Panc1 (cell line): ENCODE measurements at regions not wholly inside any gene's neighbourhood (a gene's known extent, or its start where the extent isn't known, plus 50 kb on each side); places are given as distances from the start of the nearest gene placed in this dataset.

Source experiments
- ATAC-seq: fragments of 200-7000 bp; cut with Tn5 transposase; 2 replicates; pipeline ENCODE4 v1.9.1; 2020; ENCODE audit warnings: mild to moderate bottlenecking, moderate library complexity
- BruUV-seq: library from RNA; stranded (reverse); fragments of 400-500 nt; replicated peaks from 2 replicates; lab custom pipeline; 2021; lab: Mats Ljungman, UMichigan
- CTCF ChIA-PET: fragments of 300-600 bp; sonication (Branson Sonifier 250); formaldehyde crosslinking; loops from one replicate; lab custom pipeline; 2022; ENCODE audit warnings: antibody characterized with exemption; lab: Charles Lee
- POLR2A ChIA-PET: fragments of 300-600 bp; sonication (Branson Sonifier 250); formaldehyde crosslinking; loops from one replicate; lab custom pipeline; 2022; ENCODE audit warnings: antibody characterized with exemption; lab: Charles Lee
- DNase-seq: peaks from one replicate; pipeline ENCODE4 v3.0.0-alpha.2; 2010; ENCODE audit warnings: low read depth, low spot score
- H3K27ac ChIP-seq: 2 replicates; pipeline ENCODE4 v1.5.1; 2011; ENCODE audit warnings: mild to moderate bottlenecking, low read length, inconsistent platforms
- H3K27me3 ChIP-seq: fragments of 200-500 bp; sonication (Bioruptor generic); 2 replicates; pipeline ENCODE4 v1.6.0; 2014; ENCODE audit warnings: low read length, inconsistent platforms; ENCODE audit not compliant: control insufficient read depth, insufficient read depth
- H3K36me3 ChIP-seq: fragments of 200-500 bp; sonication (Bioruptor generic); 2 replicates; pipeline ENCODE4 v1.5.1; 2014; ENCODE audit warnings: inconsistent platforms, mild to moderate bottlenecking, low read length, moderate library complexity; ENCODE audit not compliant: control insufficient read depth, insufficient read depth
- H3K4me1 ChIP-seq: 2 replicates; pipeline ENCODE4 v1.5.1; 2011; ENCODE audit warnings: inconsistent platforms, mild to moderate bottlenecking, low read length, moderate library complexity; ENCODE audit not compliant: control insufficient read depth, insufficient read depth
- H3K4me3 ChIP-seq, 2 experiments: 2 replicates each; pipeline ENCODE4 v1.5.1; 2011 to 2012; ENCODE audit warnings: low read depth in 2 of 2, low read length in 2 of 2, mild to moderate bottlenecking in 2 of 2, inconsistent platforms in 1 of 2, moderate library complexity in 1 of 2
- H3K9me3 ChIP-seq: fragments of 200-500 bp; sonication (Bioruptor generic); 2 replicates; pipeline ENCODE4 v1.5.1; 2014; ENCODE audit warnings: low read depth, mild to moderate bottlenecking, inconsistent platforms, low read length, moderate library complexity; ENCODE audit not compliant: control insufficient read depth, insufficient read depth
- CTCF ChIP-seq: fragments of 450-650 bp; IDR thresholded peaks from 2 replicates; pipeline ENCODE4 v1.5.1; 2017; ENCODE audit warnings: mild to moderate bottlenecking
- POLR2AphosphoS5 ChIP-seq: IDR thresholded peaks from 2 replicates; pipeline ENCODE4 v1.6.1; 2012; ENCODE audit warnings: mild to moderate bottlenecking, low read depth, low read length, moderate library complexity
- SIN3A ChIP-seq: IDR thresholded peaks from 2 replicates; pipeline ENCODE4 v1.6.1; 2012; ENCODE audit warnings: low read depth, mild to moderate bottlenecking, low read length, moderate library complexity, borderline replicate concordance; ENCODE audit not compliant: insufficient read depth
- TCF7L2 ChIP-seq: IDR thresholded peaks from 2 replicates; pipeline ENCODE4 v1.6.1; 2011; ENCODE audit warnings: mild to moderate bottlenecking, low read depth, low read length, inconsistent platforms
- in situ Hi-C: cut with HindIII; loops from 2 replicates; pipeline ENCODE4 v1.10.0; 2016; ENCODE audit warnings: low sequenced_read_pairs, low pct_unique_long_range_greater_than_20kb
- intact Hi-C: fragments of 100-400 bp; cut with micrococcal nuclease; formaldehyde crosslinking; loops from one replicate; pipeline ENCODE4 v1.10.0; 2022; ENCODE audit not compliant: unreplicated experiment
- TF ChIP-seq, protein P1 (sequence below), 2 experiments: IDR thresholded peaks; 2 replicates each; pipeline ENCODE4 v1.6.1; 2011 to 2012; ENCODE audit warnings: low read depth in 2 of 2, control low read depth in 1 of 2, low read length in 1 of 2, mild to moderate bottlenecking in 1 of 2, moderate library complexity in 1 of 2; ENCODE audit not compliant: insufficient read depth in 1 of 2

GRCh38 chr3:168730073-168730472 lies 634.3 kb upstream of the GOLIM4 start:
- no peaks in the 10 kb centered on the region for H3K36me3 ChIP-seq
- ATAC-seq (no peak), DNase-seq (no peak)
- intact Hi-C loops = no loop called here
- BruUV-seq = no TSS peak
- no peak overlapping the region for H3K27ac ChIP-seq
- H3K4me1 ChIP-seq = no peaks in the 10 kb centered on the region
- TF ChIP-seq, protein P1, sequence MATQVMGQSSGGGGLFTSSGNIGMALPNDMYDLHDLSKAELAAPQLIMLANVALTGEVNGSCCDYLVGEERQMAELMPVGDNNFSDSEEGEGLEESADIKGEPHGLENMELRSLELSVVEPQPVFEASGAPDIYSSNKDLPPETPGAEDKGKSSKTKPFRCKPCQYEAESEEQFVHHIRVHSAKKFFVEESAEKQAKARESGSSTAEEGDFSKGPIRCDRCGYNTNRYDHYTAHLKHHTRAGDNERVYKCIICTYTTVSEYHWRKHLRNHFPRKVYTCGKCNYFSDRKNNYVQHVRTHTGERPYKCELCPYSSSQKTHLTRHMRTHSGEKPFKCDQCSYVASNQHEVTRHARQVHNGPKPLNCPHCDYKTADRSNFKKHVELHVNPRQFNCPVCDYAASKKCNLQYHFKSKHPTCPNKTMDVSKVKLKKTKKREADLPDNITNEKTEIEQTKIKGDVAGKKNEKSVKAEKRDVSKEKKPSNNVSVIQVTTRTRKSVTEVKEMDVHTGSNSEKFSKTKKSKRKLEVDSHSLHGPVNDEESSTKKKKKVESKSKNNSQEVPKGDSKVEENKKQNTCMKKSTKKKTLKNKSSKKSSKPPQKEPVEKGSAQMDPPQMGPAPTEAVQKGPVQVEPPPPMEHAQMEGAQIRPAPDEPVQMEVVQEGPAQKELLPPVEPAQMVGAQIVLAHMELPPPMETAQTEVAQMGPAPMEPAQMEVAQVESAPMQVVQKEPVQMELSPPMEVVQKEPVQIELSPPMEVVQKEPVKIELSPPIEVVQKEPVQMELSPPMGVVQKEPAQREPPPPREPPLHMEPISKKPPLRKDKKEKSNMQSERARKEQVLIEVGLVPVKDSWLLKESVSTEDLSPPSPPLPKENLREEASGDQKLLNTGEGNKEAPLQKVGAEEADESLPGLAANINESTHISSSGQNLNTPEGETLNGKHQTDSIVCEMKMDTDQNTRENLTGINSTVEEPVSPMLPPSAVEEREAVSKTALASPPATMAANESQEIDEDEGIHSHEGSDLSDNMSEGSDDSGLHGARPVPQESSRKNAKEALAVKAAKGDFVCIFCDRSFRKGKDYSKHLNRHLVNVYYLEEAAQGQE (IDR thresholded peaks at IDR 0.05; ENCODE audit: insufficient read depth in 1 of 2, low read depth in 2 of 2, low read length in 1 of 2) = no peak
- TF ChIP-seq CTCF = no peak
- no peak for TF ChIP-seq POLR2AphosphoS5
- TF ChIP-seq TCF7L2 = no peak
- TF ChIP-seq SIN3A = no peak
- H3K4me3 ChIP-seq = no peak overlapping the region
- in situ Hi-C loops = no loop called here
- no peaks in the 10 kb centered on the region; the same call in 1 of the 2 replicates for H3K9me3 ChIP-seq
- H3K27me3 ChIP-seq = no peaks in the 10 kb centered on the region
- ChIA-PET POLR2A (no interaction called here), CTCF (no interaction called here)

DNA sequence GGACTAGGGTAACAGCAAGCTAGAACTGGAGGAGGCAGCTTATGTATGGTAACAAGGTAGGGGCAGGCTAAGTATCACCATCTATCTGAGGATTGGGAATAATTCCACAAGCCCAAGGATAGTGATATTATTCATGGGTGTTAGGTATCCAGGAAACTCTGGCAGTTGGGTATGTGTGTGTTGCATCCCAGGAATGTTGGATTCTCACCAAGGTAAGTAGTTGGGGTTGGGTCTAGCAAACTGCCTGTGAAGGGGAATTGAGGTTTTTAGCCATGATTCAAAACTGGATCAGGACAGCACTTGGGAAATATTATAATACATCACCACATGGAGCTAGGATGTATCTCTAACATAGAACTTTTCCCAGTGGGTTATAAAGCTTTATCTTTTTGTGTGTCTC lies 626.4 kb upstream of the GOLIM4 start:
- no peaks in the 10 kb centered on the region for H3K27me3 ChIP-seq
- H3K4me1 ChIP-seq = no peaks in the 10 kb centered on the region
- H3K9me3 ChIP-seq = no peaks in the 10 kb centered on the region; the same call in 1 of the 2 replicates
- H3K36me3 ChIP-seq = no peaks in the 10 kb centered on the region
- BruUV-seq = no TSS peak
- intact Hi-C loops = no loop called here
- no peak overlapping the region for H3K27ac ChIP-seq
- POLR2A ChIA-PET = no interaction called here
- CTCF ChIA-PET = no interaction called here
- TF ChIP-seq SIN3A (no peak), CTCF (no peak), TCF7L2 (no peak), POLR2AphosphoS5 (no peak)
- TF ChIP-seq, protein P1 (IDR thresholded peaks at IDR 0.05; ENCODE audit: insufficient read depth in 1 of 2, low read depth in 2 of 2, low read length in 1 of 2) = no peak
- no peak for DNase-seq
- in situ Hi-C loops = no loop called here
- H3K4me3 ChIP-seq = no peak overlapping the region
- no peak for ATAC-seq
